ENCODE measurements at regions not wholly inside any gene's neighbourhood (a gene's known extent, or its start where the extent isn't known, plus 50 kb on each side); places are given as distances from the start of the nearest gene placed in this dataset.
A peak's percentile ranks its signal among the peaks of the same experiment; 100 is the strongest.

DNA sequence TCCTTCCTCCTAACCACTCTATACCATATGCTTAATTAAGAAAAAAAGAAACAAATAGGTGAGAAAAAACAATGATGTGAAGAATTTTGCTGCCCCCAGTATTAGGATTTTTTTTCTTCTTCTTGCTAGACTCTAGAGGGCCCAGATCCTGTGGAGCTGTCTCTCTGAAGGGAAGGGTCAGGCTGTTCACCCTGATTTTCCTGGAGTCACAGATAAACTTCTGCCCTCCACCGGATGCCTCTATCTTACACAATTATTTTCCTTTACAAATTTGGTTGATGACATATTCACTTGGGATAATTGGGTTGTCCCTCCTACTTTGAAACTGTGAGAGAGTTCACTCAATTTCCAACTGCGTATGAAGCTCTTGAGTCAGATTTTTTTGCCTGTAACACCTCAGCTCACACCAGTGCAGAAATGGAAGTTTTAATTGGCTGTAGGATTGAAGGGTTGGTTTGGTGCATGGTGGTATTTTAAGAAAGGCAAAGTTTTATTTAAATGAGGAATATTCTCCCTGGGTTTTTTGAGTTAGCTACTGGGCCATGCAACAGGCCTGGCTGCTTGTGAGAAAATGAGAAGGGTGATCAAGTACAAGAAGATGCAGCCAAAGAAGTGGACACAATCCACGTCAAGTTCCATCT is 73.7 kb upstream of the ESR1 start:
- no peaks in the 10 kb centered on the region for H3K4me1 Mint-ChIP-seq
- H3K9me3 Mint-ChIP-seq = peaks cover 0 to 17% (median 2%) of the 10 kb centered on the region in 9 donors
- DNase-seq (no peak), ATAC-seq (no peak)
- H3K27ac Mint-ChIP-seq = no peak overlapping the region
- H3K4me3 Mint-ChIP-seq = no peak overlapping the region
- H3K27me3 Mint-ChIP-seq = peaks cover 0 to 12% (median 1%) of the 10 kb centered on the region in 5 donors
- POLR2A ChIA-PET = no interaction called here
- peaks cover 0 to 12% (median 0%) of the 10 kb centered on the region in 3 donors for H3K36me3 Mint-ChIP-seq

DNA sequence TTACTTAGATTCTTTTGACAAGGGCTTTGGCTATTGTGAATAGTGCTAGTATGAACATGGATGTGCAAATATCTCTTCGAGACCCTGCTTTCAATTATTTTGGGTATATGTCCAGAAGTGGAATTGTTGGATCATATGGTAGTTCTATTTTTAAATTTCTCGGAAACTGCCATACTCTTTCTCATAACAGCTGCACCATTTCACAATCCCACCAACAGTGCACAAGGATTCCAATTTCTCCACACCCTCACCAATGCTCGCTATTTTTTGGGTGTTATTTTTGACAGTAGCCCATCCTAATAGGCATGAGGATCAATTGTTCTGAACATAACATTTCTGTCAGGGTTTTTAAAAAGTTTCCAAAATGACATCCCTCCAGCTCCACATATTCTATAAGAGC is 69.2 kb upstream of the ESR1 start:
- POLR2A ChIA-PET = no interaction called here
- DNase-seq = no peak
- H3K4me3 Mint-ChIP-seq = no peak overlapping the region
- ATAC-seq = no peak
- H3K36me3 Mint-ChIP-seq = no peaks in the 10 kb centered on the region
- H3K4me1 Mint-ChIP-seq = no peaks in the 10 kb centered on the region
- no peak overlapping the region for H3K27ac Mint-ChIP-seq
- H3K9me3 Mint-ChIP-seq = no peaks in the 10 kb centered on the region
- peaks cover 1 to 12% (median 2%) of the 10 kb centered on the region in 5 donors for H3K27me3 Mint-ChIP-seq

DNA sequence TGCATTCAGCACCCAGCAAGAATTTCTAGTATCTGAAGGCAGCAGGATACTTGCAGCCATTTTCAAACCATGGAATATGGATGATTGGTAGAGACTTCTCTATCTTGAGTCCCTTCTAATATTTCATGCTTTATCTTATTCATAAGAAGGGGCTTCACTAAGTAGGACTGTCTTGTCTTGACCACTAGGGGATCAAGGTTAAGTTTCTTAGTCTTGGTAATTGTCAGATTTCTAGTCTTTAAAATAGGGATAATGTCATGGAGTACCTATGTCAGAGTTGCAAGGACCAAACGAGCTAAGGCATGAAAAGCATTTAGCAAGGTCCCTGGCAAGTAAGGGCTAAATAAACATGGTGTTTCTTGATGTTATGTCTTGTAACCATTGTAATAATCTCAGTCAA is 68.5 kb upstream of the ESR1 start:
- peaks cover 1 to 12% (median 6%) of the 10 kb centered on the region in 5 donors for H3K27me3 Mint-ChIP-seq
- no peaks in the 10 kb centered on the region for H3K4me1 Mint-ChIP-seq
- no peak overlapping the region for H3K4me3 Mint-ChIP-seq
- no peak overlapping the region for H3K27ac Mint-ChIP-seq
- no peaks in the 10 kb centered on the region for H3K36me3 Mint-ChIP-seq
- POLR2A ChIA-PET = no interaction called here
- ATAC-seq (no peak), DNase-seq (no peak)
- no peaks in the 10 kb centered on the region for H3K9me3 Mint-ChIP-seq

GRCh38 chr6:151740820-151741219 is 66.7 kb upstream of the ESR1 start:
- no peak overlapping the region for H3K4me3 Mint-ChIP-seq
- H3K36me3 Mint-ChIP-seq = peaks cover 0 to 1% (median 1%) of the 10 kb centered on the region in 3 donors
- no peaks in the 10 kb centered on the region for H3K4me1 Mint-ChIP-seq
- ATAC-seq = no peak
- DNase-seq = no peak
- peaks cover 0 to 3% (median 0%) of the 10 kb centered on the region in 9 donors for H3K9me3 Mint-ChIP-seq
- no peak overlapping the region for H3K27ac Mint-ChIP-seq
- POLR2A ChIA-PET = no interaction called here
- H3K27me3 Mint-ChIP-seq = peaks cover 2 to 13% (median 5%) of the 10 kb centered on the region in 5 donors

DNA sequence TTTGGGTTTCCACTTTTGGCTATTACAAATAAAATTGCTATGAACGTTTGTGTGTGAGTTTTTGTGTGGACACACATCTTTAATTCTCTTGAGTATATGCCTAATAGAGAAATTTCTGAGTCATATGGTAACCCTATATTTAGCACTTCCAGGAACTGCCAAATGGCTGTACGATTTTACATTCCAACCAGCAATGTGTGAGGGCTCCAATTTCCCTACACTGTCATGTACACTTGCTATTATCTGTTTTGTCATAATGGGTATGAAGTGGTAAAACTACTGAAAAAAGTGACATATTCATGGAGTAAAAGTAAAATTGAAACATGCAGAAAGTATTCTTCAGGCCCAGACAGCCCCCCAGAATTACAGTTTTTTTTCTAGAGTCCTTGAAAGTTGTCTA is 59.6 kb upstream of the ESR1 start:
- ATAC-seq (no peak), DNase-seq (no peak)
- POLR2A ChIA-PET = no interaction called here
- Mint-ChIP-seq H3K4me3 (no peak overlapping the region), H3K4me1 (no peaks in the 10 kb centered on the region), H3K36me3 (peaks cover 0 to 5% (median 2%) of the 10 kb centered on the region in 3 donors), H3K9me3 (peaks cover 0 to 6% (median 0%) of the 10 kb centered on the region in 9 donors), H3K27me3 (peaks cover 0 to 7% (median 3%) of the 10 kb centered on the region in 5 donors), H3K27ac (no peak overlapping the region)

- DNase-seq = no peak
- Mint-ChIP-seq H3K4me3 (no peak overlapping the region), H3K27me3 (peaks cover 0 to 6% (median 3%) of the 10 kb centered on the region in 5 donors), H3K4me1 (no peaks in the 10 kb centered on the region), H3K36me3 (peaks cover 0 to 5% (median 2%) of the 10 kb centered on the region in 3 donors), H3K9me3 (peaks cover 0 to 6% (median 0%) of the 10 kb centered on the region in 9 donors), H3K27ac (no peak overlapping the region)
- POLR2A ChIA-PET = no interaction called here
- ATAC-seq = no peak
Observed at GRCh38 chr6:151749341-151749740, 58.1 kb upstream of the ESR1 start.

DNA sequence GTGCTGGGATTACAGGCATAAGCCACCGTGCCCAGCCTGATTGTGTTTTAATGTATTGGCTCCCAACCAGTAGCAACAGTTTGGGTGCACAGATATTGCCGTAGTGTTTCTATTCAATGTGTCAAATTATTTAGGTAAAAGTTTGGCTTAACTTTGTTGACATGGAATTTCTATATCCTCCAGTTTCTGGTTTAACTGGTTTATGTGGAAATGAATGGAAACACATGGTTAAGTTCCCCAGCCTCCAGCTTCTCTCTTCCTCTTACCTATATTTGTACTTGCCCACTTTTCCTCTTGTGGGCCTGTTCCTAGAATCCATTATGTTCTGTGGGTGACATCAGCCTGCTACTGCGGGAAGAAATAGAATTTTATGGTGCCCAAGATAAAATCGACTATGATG is 53.9 kb upstream of the ESR1 start:
- Mint-ChIP-seq H3K27me3 (peaks cover 0 to 9% (median 0%) of the 10 kb centered on the region in 5 donors), H3K4me1 (peaks cover 2 to 9% (median 5%) of the 10 kb centered on the region in 4 donors), H3K9me3 (no peaks in the 10 kb centered on the region), H3K4me3 (no peak overlapping the region), H3K27ac (no peak overlapping the region), H3K36me3 (no peaks in the 10 kb centered on the region)
- ATAC-seq (no peak), DNase-seq (no peak)
- POLR2A ChIA-PET = no interaction called here

- DNase-seq (no peak), ATAC-seq (peak in 1 of 2 donors; percentile 6)
- peak overlapping the region in 3 of 10 donors; percentile 20 to 72 (median 24) for H3K27ac Mint-ChIP-seq
- no peaks in the 10 kb centered on the region for H3K9me3 Mint-ChIP-seq
- peaks cover 2 to 9% (median 5%) of the 10 kb centered on the region in 4 donors for H3K4me1 Mint-ChIP-seq
- peaks cover 0 to 9% (median 0%) of the 10 kb centered on the region in 5 donors for H3K27me3 Mint-ChIP-seq
- POLR2A ChIA-PET = no interaction called here
- no peak overlapping the region for H3K4me3 Mint-ChIP-seq
- H3K36me3 Mint-ChIP-seq = no peaks in the 10 kb centered on the region
Observed at GRCh38 chr6:151757506-151757955, 50.0 kb upstream of the ESR1 start.
